Endothelial cell of umbilical vein (primary cell): ENCODE measurements at regions not wholly inside any gene's neighbourhood (a gene's known extent, or its start where the extent isn't known, plus 50 kb on each side); places are given as distances from the start of the nearest gene placed in this dataset.

Source experiments
- BruUV-seq: library from RNA; stranded (reverse); fragments of 400-500 nt; replicated peaks from 2 replicates; lab custom pipeline; 2021; lab: Mats Ljungman, UMichigan
- CTCF ChIA-PET: fragments of 300-600, 350-600 bp; sonication (Branson Sonifier 250); formaldehyde crosslinking; loops from one replicate; lab custom pipeline; 2021; ENCODE audit warnings: antibody characterized with exemption, inconsistent platforms; lab: Charles Lee
- POLR2A ChIA-PET: fragments of 300-600, 350-600 bp; sonication (Branson Sonifier 250); formaldehyde crosslinking; loops from one replicate; lab custom pipeline; 2021; ENCODE audit warnings: antibody characterized with exemption, inconsistent platforms; lab: Charles Lee
- DNase-seq: peaks from one replicate; pipeline ENCODE4 v3.0.0-alpha.2; 2011; ENCODE audit warnings: low read depth, low spot score
- FAIRE-seq: peaks from 2 replicates; lab custom pipeline; 2011; peaks lifted over from hg19 to GRCh38; lab: Jason Lieb, UNC
- H2AFZ ChIP-seq: 2 replicates; pipeline ENCODE4 v1.6.0; 2012; ENCODE audit warnings: low read depth, low read length, control low read depth, inconsistent platforms
- H3K27ac ChIP-seq: 2 replicates; pipeline ENCODE4 v1.5.1; 2011; ENCODE audit warnings: low read depth, mild to moderate bottlenecking, control low read depth, low read length, moderate library complexity; ENCODE audit not compliant: insufficient read depth
- H3K27me3 ChIP-seq, 2 experiments: 2 replicates each; pipeline versions ENCODE4 v1.6.0 to v1.6.1; 2011; ENCODE audit warnings: low read length in 2 of 2, mixed read lengths in 1 of 2; ENCODE audit not compliant: control insufficient read depth in 2 of 2, insufficient read depth in 2 of 2
- H3K36me3 ChIP-seq, 2 experiments: 2 replicates in 1 of 2; 3 replicates in 1 of 2; pipeline ENCODE4 v1.5.1; 2011; ENCODE audit warnings: low read length in 2 of 2, mild to moderate bottlenecking in 1 of 2, moderate library complexity in 1 of 2; ENCODE audit not compliant: control insufficient read depth in 2 of 2, insufficient read depth in 2 of 2; ENCODE audit errors: extremely low read depth in 1 of 2
- H3K4me1 ChIP-seq: 3 replicates; pipeline ENCODE4 v1.5.1; 2011; ENCODE audit warnings: mild to moderate bottlenecking, low read length; ENCODE audit not compliant: control insufficient read depth, insufficient read depth; ENCODE audit errors: extremely low read depth
- H3K4me2 ChIP-seq: 2 replicates; pipeline ENCODE4 v1.6.1; 2011; ENCODE audit warnings: low read length, control low read depth, mixed read lengths; ENCODE audit not compliant: insufficient read depth
- H3K4me3 ChIP-seq, 3 experiments: fragments of 200-600 bp in 1 of 3; sonication (generic), shearing (Covaris generic) in 1 of 3; replicated peaks in 1 of 3; 2 replicates each; pipeline ENCODE4 v1.5.1; 2011 to 2016; ENCODE audit warnings: control low read depth in 3 of 3, low read length in 3 of 3, mild to moderate bottlenecking in 2 of 3, inconsistent platforms in 1 of 3, low read depth in 1 of 3, moderate library complexity in 1 of 3; ENCODE audit not compliant: insufficient read depth in 1 of 3
- H3K79me2 ChIP-seq: 2 replicates; pipeline ENCODE4 v1.6.0; 2012; ENCODE audit warnings: low read length, inconsistent platforms; ENCODE audit not compliant: control insufficient read depth, insufficient read depth
- H3K9ac ChIP-seq: replicated peaks from 2 replicates; pipeline ENCODE3; 2011; ENCODE audit warnings: low read length, control low read depth; ENCODE audit not compliant: insufficient read depth; ENCODE audit errors: extremely low read depth
- H3K9me1 ChIP-seq: replicated peaks from 3 replicates; pipeline ENCODE4 v1.6.0; 2011; ENCODE audit warnings: mild to moderate bottlenecking, low read length; ENCODE audit not compliant: control insufficient read depth, insufficient read depth; ENCODE audit errors: extremely low read depth
- H3K9me3 ChIP-seq: replicated peaks from 2 replicates; pipeline ENCODE4 v1.5.1; 2012; ENCODE audit warnings: low read length, inconsistent platforms; ENCODE audit not compliant: control insufficient read depth, insufficient read depth
- H4K20me1 ChIP-seq: replicated peaks from 2 replicates; pipeline ENCODE3; 2011; ENCODE audit warnings: mild to moderate bottlenecking, low read length; ENCODE audit not compliant: control insufficient read depth, insufficient read depth; ENCODE audit errors: extremely low read depth
- EZH2 ChIP-seq: IDR thresholded peaks from 2 replicates; pipeline ENCODE4 v1.6.1; 2012; ENCODE audit warnings: borderline replicate concordance, low read depth, mild to moderate bottlenecking, moderate library complexity, low read length, inconsistent platforms; ENCODE audit not compliant: severe bottlenecking
- FOS ChIP-seq: IDR thresholded peaks from 2 replicates; pipeline ENCODE4 v1.6.1; 2011; ENCODE audit warnings: mild to moderate bottlenecking, low read length, moderate library complexity, borderline replicate concordance; ENCODE audit not compliant: insufficient read depth
- GATA2 ChIP-seq: IDR thresholded peaks from 2 replicates; pipeline ENCODE4 v1.7.0; 2011; ENCODE audit warnings: low read depth, mild to moderate bottlenecking, moderate library complexity, mixed read lengths, low read length; ENCODE audit not compliant: insufficient read length, insufficient read depth
- JUN ChIP-seq: IDR thresholded peaks from 2 replicates; pipeline ENCODE4 v1.6.1; 2011; ENCODE audit warnings: borderline replicate concordance, low read depth; ENCODE audit not compliant: insufficient read length, insufficient read depth
- MYC ChIP-seq: IDR thresholded peaks from one replicate; pipeline ENCODE4 v1.6.1; 2011; ENCODE audit warnings: mild to moderate bottlenecking, low read depth, low read length
- POLR2A ChIP-seq: IDR thresholded peaks from 2 replicates; pipeline ENCODE4 v1.6.1; 2012; ENCODE audit warnings: low read depth, mild to moderate bottlenecking, control low read depth, low read length
- POLR2AphosphoS5 ChIP-seq: IDR thresholded peaks from 2 replicates; pipeline ENCODE4 v1.6.1; 2012; ENCODE audit warnings: low read depth, mild to moderate bottlenecking, control low read depth, low read length, moderate library complexity; ENCODE audit not compliant: insufficient read depth
- dilution Hi-C: fragments of 300-500 bp; cut with MboI; formaldehyde crosslinking; loops from one replicate; pipeline ENCODE4 v1.15.0; 2019; ENCODE audit warnings: low sequenced_read_pairs; ENCODE audit not compliant: extremely low pct_ligation_motif_present
- intact Hi-C: fragments of 100-400 bp; cut with micrococcal nuclease; formaldehyde crosslinking; loops from one replicate; pipeline ENCODE4 v1.10.0; 2022
- TF ChIP-seq, protein P1 (sequence below): IDR thresholded peaks from 2 replicates; pipeline ENCODE4 v1.6.1; 2011; ENCODE audit not compliant: insufficient read depth, insufficient read length
- TF ChIP-seq, protein P2 (sequence below), 2 donors: IDR thresholded peaks; 1 replicate in 1 of 2; 2 replicates in 1 of 2; pipeline ENCODE4 v1.5.1; 2011; ENCODE audit warnings: low read length in 2 of 2, mild to moderate bottlenecking in 2 of 2, moderate library complexity in 2 of 2, control low read depth in 1 of 2, inconsistent platforms in 1 of 2, low read depth in 1 of 2; ENCODE audit not compliant: insufficient read depth in 1 of 2; ENCODE audit errors: extremely low read depth in 1 of 2

GRCh38 chr6:156627524-156627923 is 149.7 kb upstream of the ARID1B start:
- dilution Hi-C loops: no loop called here
- Histone ChIP-seq H3K9me1 (no peaks in the 10 kb centered on the region), H3K9ac (no peak overlapping the region), H4K20me1 (no peaks in the 10 kb centered on the region), H3K79me2 (no peaks in the 10 kb centered on the region), H3K27me3 (peaks cover 0 to 2% of the 10 kb centered on the region in 2 experiments), H3K27ac (no peak overlapping the region), H3K36me3 (no peaks in the 10 kb centered on the region), H3K9me3 (no peaks in the 10 kb centered on the region), H3K4me1 (no peaks in the 10 kb centered on the region), H2AFZ (no peak overlapping the region), H3K4me2 (no peak overlapping the region), H3K4me3 (no peak overlapping the region)
- no peak for DNase-seq
- ChIA-PET POLR2A (no interaction called here), CTCF (no interaction called here)
- TF ChIP-seq, protein P1, sequence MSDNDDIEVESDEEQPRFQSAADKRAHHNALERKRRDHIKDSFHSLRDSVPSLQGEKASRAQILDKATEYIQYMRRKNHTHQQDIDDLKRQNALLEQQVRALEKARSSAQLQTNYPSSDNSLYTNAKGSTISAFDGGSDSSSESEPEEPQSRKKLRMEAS: no peak
- no peak for TF ChIP-seq POLR2AphosphoS5
- intact Hi-C loops: no loop called here
- BruUV-seq: no TSS peak
- FAIRE-seq: no peak

- DNase-seq: no peak
- ChIA-PET POLR2A (no interaction called here), CTCF (interaction anchor here (0.8 kb wide), 1 partner anchor 64 kb away, joined by 3 read pairs; no protein-coding TSS in a partner anchor)
- H3K4me3 ChIP-seq: no peak overlapping the region
- H3K36me3 ChIP-seq: no peaks in the 10 kb centered on the region
- no peak overlapping the region for H3K9ac ChIP-seq
- no peaks in the 10 kb centered on the region for H3K4me1 ChIP-seq
- H3K9me1 ChIP-seq: no peaks in the 10 kb centered on the region
- H3K79me2 ChIP-seq: no peaks in the 10 kb centered on the region
- FAIRE-seq: no peak
- dilution Hi-C loops: no loop called here
- intact Hi-C loops: no loop called here
- H3K27me3 ChIP-seq: peaks cover 0 to 4% of the 10 kb centered on the region in 2 experiments
- no peak overlapping the region for H3K27ac ChIP-seq
- TF ChIP-seq EZH2 (no peak), FOS (no peak), JUN (no peak), MYC (no peak), GATA2 (no peak), POLR2AphosphoS5 (no peak), POLR2A (no peak)
- TF ChIP-seq, protein P2, sequence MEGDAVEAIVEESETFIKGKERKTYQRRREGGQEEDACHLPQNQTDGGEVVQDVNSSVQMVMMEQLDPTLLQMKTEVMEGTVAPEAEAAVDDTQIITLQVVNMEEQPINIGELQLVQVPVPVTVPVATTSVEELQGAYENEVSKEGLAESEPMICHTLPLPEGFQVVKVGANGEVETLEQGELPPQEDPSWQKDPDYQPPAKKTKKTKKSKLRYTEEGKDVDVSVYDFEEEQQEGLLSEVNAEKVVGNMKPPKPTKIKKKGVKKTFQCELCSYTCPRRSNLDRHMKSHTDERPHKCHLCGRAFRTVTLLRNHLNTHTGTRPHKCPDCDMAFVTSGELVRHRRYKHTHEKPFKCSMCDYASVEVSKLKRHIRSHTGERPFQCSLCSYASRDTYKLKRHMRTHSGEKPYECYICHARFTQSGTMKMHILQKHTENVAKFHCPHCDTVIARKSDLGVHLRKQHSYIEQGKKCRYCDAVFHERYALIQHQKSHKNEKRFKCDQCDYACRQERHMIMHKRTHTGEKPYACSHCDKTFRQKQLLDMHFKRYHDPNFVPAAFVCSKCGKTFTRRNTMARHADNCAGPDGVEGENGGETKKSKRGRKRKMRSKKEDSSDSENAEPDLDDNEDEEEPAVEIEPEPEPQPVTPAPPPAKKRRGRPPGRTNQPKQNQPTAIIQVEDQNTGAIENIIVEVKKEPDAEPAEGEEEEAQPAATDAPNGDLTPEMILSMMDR (IDR thresholded peaks at IDR 0.05; ENCODE audit: extremely low read depth in 1 of 2, insufficient read depth in 1 of 2, low read depth in 1 of 2, low read length in 2 of 2): no peak
- TF ChIP-seq, protein P1: no peak
- no TSS peak for BruUV-seq
- H4K20me1 ChIP-seq: no peaks in the 10 kb centered on the region
- H3K4me2 ChIP-seq: no peak overlapping the region
- no peak overlapping the region for H2AFZ ChIP-seq
- H3K9me3 ChIP-seq: no peaks in the 10 kb centered on the region
Observed at GRCh38 chr6:156622185-156622584, 155.0 kb upstream of the ARID1B start.
